Fibroblast of gingiva (primary cell): ENCODE measurements at regions not wholly inside any gene's neighbourhood (a gene's known extent, or its start where the extent isn't known, plus 50 kb on each side); places are given as distances from the start of the nearest gene placed in this dataset.
"Not testable (repeated sequence)": the region's sequence is repeated elsewhere in the genome, so short reads cannot be mapped to it uniquely, and the experiment has no call there.

ENCODE experiments used
- DNase-seq: peaks from one replicate; pipeline ENCODE4 v3.0.0-alpha.2; 2011; ENCODE audit warnings: low read depth

- DNase-seq = no peak
Observed at GRCh38 chr12:124385219-124385969, 90.5 kb downstream of the RFLNA start.

DNA sequence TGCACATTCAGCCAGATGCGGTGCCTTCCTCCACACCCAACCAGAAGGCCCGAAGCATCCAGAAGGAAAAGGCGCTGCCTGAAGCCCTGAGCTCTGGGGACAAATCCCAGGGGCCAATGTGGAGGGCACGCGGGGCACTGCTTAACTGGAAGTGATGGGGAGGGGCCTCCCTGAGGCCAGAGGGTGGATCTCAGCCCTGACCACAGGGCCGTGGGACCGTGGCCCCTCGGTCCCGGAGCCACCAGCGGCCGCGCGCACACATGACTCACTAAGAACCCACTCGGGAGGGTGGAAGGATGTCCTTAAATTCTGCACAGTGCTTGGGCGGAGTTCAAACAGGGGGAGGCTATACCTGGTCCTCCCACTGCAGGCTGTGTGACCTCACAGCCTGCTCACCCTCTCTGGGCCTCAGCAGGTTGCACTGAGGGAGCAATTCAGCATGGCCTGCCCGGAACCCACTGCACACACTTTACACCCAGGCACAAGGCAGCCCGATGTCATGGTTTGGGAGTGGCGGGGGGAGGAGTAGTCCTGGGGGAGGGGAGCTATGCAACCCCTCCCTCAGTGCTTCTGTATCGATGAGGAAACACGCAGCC, 89.5 kb downstream of the RFLNA start:
- DNase-seq = no peak

GRCh38 chr12:124383028-124383427, 88.1 kb downstream of the RFLNA start:
- DNase-seq = no peak

- peak; percentile 58 for DNase-seq
Observed at GRCh38 chr12:124381456-124382296, 86.8 kb downstream of the RFLNA start.

DNA sequence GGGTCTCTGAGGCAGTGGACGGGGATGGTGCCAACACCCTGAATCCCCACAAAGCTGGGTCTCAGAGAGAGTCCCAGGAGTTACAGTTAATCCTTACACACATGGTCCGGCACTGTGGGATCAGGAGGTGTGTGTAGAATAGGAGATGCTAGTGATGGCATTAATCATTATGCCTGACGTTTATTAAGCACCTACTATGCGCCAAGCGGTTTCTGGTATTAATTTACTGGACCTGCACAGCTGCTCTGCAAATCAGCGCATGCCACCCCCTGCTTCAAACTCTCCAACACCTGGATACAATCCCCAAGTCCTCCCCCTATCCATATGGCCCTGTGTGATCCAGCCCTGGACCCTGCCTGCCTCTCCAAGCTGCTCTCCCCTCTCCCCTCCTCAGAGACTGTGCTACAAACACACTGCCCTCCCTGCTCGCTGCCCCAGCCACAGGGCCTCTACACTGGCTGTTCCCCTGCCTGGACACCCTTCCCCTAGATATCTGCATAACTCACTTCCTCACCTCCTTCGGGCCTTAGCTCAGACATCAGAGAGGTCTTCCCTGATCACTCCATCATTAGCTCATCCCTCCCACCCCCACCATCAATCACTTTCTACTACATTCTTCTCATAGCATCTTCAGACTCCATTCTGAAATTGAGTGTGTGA, 86.0 kb downstream of the RFLNA start:
- no peak for DNase-seq

DNA sequence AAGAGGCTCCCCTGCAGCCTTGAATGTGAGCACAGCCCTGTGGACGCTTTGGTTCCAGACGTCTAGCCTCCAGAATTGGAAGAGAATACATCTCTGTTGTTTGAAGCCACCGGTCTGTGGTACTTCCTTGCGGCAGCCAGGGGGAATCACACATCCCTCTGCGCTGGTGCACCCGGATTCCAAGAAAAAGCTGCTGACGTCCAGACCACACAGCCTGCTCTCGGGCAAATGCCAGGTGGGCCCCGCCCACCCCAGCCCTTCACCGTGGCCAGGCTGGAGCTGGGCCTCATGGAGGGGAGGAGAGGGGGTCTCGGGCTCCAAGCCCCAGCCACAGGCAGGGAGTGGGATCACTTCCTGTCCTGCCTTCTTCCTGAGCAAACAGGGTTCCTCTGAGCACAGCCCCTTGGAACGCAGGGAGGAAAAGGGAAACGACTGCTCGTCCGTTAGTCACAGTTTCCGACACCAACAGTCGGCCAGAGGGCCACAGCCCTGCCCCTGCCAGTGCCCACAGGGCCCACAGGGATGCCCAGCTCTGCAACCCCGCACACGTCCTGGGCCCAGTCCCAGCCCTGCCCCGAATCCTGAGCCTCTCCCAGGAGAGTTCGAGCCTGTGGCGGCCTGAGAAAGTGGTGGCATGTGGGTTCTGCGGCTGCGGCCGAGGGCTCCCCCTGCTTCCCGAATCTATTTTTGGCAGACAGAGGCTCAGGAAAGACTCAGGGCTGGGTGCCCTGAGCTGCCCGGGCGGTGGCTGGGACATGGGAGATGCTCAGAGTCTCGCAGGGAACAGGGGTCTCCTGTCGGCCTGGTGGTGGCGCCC, 85.3 kb downstream of the RFLNA start:
- peak; percentile 94 for DNase-seq

DNA sequence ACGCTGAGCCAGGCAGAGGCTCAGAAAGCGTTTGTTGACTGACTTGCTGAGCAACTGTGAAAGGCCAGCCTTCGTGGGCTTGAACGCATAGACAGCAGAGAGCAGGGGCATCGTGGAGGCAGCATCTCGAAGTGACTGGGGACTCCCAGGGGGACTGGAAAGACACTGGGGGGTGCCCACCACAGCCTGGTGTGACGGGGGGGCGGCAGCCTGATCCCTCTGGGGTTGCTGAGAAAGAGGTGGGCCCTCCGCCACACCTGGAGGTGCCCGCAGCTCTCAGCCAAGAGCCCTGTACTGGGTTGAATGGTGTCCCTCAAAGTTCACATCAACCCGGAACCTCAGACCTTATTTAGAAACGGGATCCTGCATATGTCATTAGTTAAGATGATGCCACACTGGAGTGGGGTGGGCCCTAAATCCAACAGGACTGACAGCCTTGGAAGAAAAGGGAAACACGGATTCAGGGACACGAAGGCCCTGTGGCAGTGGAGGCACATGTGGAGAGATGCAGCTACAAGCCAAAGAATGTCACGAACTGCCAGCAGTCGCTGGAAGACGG, 84.6 kb downstream of the RFLNA start:
- no peak for DNase-seq

DNA sequence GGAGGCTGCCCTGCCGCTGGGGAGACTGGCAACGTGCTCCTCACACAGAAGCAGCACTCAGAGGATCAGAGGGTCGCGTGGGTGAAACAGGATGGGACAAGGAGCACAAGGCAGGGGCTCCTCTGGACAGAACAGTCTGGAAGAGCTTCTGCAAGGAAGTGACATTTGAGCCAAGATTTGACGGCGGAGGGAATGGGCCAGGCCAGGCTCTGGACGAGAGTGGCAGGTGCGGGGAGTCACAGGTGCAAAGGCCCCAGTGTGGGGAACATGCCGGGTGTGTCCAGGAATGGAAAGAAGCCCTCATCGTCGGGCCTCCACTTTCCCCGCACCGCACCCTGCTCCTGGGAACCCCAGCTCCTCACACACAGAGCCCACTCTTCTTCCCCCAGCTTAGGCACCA, 84.0 kb downstream of the RFLNA start:
- no peak for DNase-seq

GRCh38 chr12:124377981-124378509, 83.2 kb downstream of the RFLNA start:
- DNase-seq = no peak

DNA sequence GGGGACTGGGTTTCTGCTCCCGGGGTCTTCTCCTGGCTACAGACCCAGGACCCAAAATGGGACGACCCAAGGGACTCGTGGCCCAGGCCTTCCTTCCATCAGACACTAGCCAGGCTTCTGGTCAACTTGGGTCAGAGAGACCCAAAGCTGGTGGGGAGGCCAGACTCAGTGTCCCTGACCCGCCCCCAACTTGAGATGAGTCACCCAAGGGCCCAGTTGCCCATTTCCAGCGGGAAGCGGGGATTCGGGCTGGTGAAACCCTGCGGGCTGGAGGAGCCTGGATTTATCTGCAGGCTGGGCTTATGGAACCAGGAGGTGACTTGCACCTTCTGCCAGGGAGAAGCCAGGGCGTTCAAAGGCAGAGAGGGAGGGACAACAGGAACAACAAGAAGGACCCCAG, 81.5 kb downstream of the RFLNA start:
- DNase-seq = no peak

GRCh38 chr12:124375789-124376175, 80.9 kb downstream of the RFLNA start:
- no peak for DNase-seq

DNA sequence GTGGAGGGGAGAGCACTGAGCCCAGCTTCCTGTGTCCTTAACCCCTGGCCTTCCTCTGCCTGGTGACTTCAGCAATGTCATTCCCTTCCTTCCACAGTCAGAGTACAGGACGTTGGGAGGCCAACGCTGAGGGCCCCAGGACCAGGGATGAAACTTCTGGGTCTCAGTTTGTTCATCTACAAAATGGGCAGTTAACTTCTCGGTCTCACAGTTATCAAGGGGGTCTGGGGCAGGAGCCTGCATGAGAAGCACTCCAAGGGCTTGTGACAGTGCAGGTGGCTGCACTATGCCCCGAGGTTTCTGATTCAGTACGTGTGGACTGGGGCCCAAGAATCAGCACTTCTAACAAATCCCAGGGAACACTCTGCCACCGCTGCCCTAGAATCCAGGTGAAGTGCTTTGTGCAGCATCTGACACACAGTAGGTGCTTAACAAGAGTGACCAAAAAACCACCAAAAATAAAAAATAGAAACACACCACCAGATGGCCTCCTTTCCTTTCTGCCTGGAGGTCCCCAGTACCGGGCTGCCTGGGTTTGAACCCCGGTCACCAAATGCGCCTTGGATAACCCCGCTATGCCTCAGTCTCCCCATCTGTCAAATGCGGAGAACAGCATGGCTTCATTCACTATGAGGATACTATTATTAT, 80.4 kb downstream of the RFLNA start:
- no peak for DNase-seq

DNA sequence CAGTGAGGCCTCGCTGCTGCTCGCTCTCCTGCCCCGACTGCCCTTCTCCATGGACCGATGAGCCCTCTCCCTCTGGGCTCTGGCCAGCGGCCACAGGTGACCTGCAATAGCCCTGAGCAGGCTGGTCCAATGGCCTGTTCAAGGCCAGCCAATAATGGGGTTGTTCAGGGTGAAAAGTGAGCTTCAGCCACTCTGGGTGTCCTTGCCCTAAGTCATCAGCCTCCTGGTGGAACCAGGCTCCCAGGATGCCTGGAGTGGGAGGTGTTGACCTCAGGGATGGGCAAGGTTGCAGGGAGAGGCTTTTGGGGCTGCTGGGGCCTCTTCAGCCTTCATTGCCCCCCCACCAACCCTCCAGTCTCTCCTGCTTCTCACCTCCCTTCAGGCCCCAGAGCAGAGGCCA, 79.7 kb downstream of the RFLNA start:
- no peak for DNase-seq

DNA sequence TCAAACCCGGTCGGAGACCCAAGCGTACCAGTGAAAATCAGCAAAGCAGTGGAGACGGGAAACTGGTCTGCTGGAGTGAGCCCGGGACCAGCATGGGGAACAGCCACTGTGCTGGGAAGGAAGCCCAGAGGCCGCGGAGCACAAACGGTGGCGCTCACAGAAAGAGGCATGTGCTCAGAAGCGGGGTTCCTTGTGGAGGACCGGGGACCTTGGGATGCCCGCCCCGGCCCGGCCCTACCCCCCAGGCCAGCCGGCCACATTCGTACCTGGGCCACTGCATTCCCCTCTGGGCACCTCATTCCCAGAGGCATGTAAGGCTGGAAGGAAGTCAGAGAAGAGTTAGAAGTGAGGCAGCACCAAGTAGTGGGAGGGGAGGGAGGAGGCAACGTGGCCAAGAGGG, 79.3 kb downstream of the RFLNA start:
- no peak for DNase-seq

DNA sequence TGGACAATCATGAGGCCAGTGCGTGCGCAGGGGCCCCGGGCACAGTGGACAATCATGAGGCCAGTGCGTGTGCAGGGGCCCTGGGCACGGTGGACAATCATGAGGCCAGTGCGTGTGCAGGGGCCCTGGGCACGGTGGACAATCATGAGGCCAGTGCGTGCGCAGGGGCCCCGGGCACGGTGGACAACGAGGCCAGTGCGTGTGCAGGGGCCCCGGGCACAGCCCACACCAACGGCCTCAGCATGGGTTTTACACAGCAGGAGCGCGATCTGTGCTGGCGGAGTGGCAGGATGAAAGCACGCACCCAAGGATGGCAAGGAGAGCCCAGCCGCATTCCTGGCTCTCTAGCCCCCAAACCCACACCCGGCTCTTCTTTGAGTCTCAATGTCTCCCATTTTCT, 78.8 kb downstream of the RFLNA start:
- DNase-seq = not testable (repeated sequence)

DNA sequence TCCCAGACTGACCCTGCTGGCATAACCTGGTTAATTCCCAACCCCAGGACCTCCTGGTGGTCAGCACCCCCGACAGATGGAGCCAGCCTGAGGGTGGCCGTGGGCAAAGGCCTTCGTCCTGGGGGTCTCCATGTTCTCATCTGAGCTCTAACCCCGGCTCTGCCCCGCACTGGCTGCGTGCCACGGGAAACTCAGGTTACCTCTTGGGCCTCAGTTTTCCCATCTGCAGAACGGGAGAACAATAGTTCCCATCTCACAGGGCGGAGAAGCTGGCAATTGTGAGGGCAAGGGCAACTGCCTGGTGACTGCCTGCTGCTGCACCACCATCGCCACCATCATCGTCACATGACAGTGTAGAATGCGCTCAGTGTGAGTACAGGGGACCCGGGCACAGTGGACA, 77.9 kb downstream of the RFLNA start:
- no peak for DNase-seq

DNA sequence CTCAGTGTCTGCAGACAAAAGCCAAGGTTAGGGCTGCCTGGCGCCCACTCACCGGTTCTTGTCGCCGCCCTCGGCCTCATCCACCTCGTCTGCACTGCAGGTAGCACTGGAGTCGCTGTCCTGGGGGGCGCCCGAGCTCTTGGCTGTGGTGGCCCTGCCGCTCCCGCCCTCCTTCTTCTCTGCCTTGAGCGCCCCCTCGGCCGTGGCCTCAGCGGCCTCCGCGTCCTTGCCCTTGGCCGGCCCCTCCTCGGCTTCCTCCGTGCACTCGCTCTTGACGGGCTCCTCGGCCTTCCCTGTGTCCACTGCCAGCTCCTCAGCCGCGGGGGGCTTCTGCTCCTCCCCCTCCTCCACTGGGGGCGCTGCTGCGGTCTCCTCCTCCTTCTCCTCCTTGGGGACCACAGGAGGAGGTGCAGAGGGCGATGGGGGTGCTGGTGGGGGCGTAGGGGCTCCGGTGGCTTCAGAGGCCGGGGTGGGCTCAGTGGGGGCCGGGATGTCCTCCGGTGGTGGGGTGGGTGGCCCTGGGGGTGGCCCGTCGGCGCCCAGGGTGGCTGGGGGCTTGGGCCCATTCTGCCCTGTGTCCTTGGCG, 77.2 kb downstream of the RFLNA start:
- no peak for DNase-seq

GRCh38 chr12:124371366-124371765, 76.5 kb downstream of the RFLNA start:
- no peak for DNase-seq

DNA sequence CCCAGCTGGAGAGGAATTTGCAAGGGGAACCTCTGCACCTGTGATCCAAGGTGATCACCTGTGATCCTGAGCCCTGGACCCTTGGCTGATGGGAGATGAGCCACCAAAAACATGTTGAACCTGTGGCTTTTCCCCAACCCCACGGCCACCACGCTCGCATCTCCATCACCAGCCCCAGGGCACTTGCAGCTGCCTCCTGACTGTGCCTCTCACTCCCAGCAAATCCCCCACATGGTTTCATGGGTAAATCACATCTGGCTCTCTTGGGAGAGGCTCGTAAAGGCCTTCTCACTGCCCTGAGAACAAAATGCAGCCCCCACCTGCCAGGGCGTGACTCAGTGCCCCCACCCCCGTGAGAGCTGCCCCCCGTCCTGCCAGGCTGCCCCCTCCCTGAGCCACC, 76.0 kb downstream of the RFLNA start:
- DNase-seq = no peak

- no peak for DNase-seq
Observed at GRCh38 chr12:124370384-124370783, 75.5 kb downstream of the RFLNA start.
